ENCODE measurements at regions not wholly inside any gene's neighbourhood (a gene's known extent, or its start where the extent isn't known, plus 50 kb on each side); places are given as distances from the start of the nearest gene placed in this dataset.

DNA sequence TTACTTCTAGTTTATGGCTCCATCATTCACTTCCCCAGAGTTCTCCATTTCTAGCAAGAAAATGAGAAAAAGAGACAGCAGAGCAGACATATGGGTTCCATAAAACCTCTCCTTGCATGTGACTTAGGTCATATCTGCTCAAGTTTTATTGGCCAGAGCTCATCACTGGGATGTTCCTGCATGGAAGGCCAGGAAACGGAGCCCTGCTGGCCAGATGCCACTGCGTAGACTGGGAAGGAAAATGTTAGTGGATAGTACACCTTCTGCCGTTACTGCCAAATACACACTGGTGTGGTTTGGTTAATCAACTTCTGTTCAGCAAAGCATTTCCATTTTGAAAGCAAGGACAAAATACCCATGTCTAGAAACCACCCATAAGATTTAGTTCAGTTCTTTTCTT lies 220.6 kb upstream of the TSHZ2 start:
- Mint-ChIP-seq H3K4me3 (no peak overlapping the region), H3K27ac (no peak overlapping the region), H3K9me3 (no peaks in the 10 kb centered on the region), H3K27me3 (no peaks in the 10 kb centered on the region), H3K4me1 (no peaks in the 10 kb centered on the region)
- no peak for ATAC-seq
- no peak for DNase-seq

DNA sequence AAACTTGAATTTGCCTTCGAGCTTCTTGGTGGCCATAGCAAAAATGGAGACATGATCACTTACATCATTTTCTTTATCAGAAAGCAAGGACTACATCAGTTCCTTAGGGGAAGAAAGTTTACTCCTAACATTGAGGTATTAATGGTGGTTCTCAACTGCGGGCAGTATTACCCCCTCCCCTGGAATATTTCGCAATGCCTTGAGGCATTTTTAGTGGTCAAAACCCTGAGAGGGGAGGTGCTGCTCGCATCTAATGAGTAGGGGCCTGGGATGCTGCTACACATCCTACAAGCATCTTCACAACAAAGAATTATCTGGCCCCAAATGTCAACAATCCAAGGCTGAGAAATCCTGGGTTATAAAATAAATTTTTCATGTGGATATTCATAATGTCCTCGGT lies 222.2 kb upstream of the TSHZ2 start:
- Mint-ChIP-seq H3K9me3 (no peaks in the 10 kb centered on the region), H3K27me3 (no peaks in the 10 kb centered on the region), H3K4me3 (no peak overlapping the region), H3K27ac (no peak overlapping the region), H3K4me1 (no peaks in the 10 kb centered on the region)
- DNase-seq: no peak
- no peak for ATAC-seq

DNA sequence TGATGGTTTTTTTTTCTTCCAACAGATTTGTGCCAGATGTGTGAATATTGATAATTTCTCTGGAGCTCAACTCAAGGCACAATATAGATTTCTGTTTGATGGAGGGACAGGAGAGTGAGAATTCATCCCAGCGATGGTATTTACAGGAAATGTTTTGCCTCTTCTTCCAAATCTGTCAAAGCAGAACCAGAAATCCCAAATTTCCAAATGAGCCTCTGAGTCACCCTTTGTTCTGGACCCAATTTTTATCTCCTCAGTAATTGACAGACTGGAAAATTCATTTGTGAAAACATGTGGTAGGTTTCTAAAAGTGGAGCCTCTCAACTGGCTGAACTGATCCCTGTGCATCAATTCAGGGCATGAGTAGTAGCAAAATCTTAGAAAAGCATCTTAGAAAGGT lies 223.2 kb upstream of the TSHZ2 start:
- Mint-ChIP-seq H3K27ac (no peak overlapping the region), H3K4me3 (no peak overlapping the region), H3K27me3 (peaks cover 7% of the 10 kb centered on the region), H3K9me3 (no peaks in the 10 kb centered on the region), H3K4me1 (no peaks in the 10 kb centered on the region)
- ATAC-seq: no peak
- no peak for DNase-seq

DNA sequence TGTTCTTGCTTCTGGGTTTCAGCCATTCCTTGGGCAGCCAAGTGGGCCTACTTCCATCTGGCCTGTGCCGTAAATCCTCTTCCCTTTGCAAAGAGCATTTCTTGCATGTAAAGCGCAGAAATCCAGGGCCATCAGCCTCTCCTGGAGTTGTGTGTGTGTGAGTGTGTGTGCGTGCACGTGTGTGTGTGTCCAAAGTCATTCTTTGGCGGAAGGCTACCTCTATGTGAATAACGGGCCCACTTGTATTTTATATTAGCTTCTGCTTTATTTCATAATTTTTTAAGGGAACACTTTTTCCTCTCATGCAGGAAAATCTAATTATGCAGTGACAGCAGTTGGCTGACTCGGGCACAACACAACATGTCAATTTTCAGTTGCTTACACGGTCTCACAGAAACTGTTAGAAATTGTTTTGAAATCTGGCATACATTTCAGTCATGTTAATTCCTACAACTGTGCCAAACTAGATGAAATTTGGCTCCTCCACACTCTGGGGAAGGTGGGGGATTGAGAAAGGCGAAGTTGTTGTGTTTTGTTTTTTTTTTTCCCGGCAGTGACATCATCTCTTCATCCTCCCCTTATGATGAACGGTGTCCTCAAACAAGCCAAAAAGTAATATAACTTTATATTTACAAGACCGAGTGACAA lies 223.7 kb upstream of the TSHZ2 start:
- no peak overlapping the region for H3K27ac Mint-ChIP-seq
- no peak for ATAC-seq
- H3K9me3 Mint-ChIP-seq: no peaks in the 10 kb centered on the region
- no peaks in the 10 kb centered on the region for H3K4me1 Mint-ChIP-seq
- peaks cover 13% of the 10 kb centered on the region for H3K27me3 Mint-ChIP-seq
- no peak for DNase-seq
- H3K4me3 Mint-ChIP-seq: no peak overlapping the region

DNA sequence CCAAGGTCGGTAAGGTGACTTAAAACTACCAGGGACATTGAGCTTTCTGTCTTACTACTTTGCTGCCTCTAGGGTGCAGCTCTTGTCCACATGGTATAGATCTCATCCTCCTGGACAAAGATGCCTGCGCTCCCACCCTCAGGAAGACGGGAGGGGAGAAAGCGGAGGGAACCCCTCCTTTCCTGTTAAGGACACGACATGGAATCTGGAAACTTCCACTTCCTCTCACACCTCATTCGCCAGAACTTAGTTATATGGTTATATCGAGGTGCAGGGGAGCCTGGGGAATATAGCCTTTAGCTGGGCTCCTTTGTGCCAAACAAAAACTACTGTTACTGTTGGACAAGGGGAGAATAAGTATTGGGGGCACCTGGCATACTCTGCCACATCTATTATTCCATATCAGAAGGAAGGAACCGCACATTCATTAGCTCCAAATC lies 224.3 kb upstream of the TSHZ2 start:
- Mint-ChIP-seq H3K4me3 (no peak overlapping the region), H3K27me3 (peaks cover 14% of the 10 kb centered on the region), H3K4me1 (no peaks in the 10 kb centered on the region), H3K27ac (no peak overlapping the region), H3K9me3 (no peaks in the 10 kb centered on the region)
- DNase-seq (no peak), ATAC-seq (no peak)

DNA sequence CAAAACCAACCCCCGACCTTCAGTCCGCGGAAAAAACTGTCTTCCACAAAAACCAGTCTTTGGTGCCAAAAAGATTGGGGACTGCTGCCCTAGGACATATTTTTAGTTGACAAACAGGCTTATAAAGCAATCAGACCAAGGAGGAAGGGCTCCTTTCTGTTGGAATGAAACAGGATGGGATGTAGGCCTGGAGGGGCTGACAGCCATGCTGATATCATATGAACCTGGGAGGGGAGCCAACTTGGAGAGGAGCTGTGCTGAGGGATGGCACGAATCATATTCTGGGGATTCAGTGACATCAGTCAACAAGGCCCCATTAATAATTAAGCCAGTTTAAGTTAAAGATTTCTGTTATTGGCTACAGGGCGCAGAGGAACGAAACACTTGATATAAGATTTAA lies 225.4 kb upstream of the TSHZ2 start:
- ATAC-seq: no peak
- Mint-ChIP-seq H3K4me3 (no peak overlapping the region), H3K27ac (no peak overlapping the region), H3K27me3 (peaks cover 14% of the 10 kb centered on the region), H3K9me3 (no peaks in the 10 kb centered on the region), H3K4me1 (no peaks in the 10 kb centered on the region)
- no peak for DNase-seq

DNA sequence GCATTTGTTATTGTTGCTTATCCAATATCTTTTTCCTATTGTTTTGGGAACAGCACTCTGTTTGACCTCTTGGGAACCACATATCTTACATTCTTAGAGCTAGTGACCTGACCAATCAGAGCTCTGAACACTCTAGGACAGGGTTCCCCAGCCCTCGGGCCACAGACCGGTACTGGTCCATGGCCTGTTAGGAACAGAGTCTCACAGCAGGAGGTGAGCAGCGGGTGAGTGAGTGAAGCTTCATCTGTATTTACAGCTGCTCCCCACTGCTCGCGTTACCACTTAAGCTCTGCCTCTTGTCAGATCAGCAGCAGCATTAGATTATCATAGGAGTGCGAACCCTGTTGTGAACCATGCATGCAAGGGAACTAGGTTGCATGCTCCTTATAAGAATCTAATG lies 226.0 kb upstream of the TSHZ2 start:
- ATAC-seq: no peak
- Mint-ChIP-seq H3K27ac (no peak overlapping the region), H3K9me3 (no peaks in the 10 kb centered on the region), H3K4me3 (no peak overlapping the region), H3K27me3 (peaks cover 14% of the 10 kb centered on the region), H3K4me1 (no peaks in the 10 kb centered on the region)
- no peak for DNase-seq

DNA sequence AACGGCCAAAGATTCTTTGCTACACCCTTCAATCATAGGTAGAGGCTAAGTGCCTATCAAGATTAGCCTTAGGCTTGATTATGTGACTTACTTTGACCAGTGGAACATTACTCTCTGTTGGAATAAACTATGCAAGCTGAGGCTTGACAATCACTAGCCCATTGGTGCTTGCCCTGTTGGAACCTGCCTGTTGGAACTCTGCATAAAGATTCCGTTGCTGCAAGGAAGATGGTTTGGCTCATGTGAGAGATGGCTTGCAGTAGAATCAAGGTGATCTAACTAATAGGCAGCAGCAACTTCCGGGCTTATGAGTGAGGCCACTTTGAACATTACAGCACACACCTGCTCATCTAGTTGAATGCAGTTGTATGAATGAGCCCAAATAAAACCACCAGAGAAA lies 227.7 kb upstream of the TSHZ2 start:
- Mint-ChIP-seq H3K4me1 (no peaks in the 10 kb centered on the region), H3K27ac (no peak overlapping the region), H3K4me3 (no peak overlapping the region), H3K27me3 (peaks cover 14% of the 10 kb centered on the region), H3K9me3 (no peaks in the 10 kb centered on the region)
- ATAC-seq (no peak), DNase-seq (no peak)

DNA sequence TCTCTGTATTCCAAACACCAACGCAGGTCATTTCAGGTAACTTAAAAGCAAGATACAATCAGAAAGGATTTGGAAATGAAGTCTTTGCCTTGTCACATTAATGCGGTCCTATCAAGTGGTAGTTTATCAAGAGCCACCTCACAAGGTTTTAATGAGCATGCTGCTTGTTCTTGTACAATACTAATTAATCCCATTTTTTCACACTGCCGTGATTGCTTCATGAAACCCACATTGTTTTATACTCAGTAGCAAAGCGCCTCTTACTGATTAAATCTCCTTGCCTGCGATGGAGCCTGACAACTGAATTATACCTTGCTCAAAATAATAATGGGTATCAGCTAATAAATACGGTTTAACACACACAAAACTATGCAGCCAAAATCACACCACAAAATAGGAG lies 234.1 kb upstream of the TSHZ2 start:
- Mint-ChIP-seq H3K27ac (no peak overlapping the region), H3K27me3 (no peaks in the 10 kb centered on the region), H3K9me3 (no peaks in the 10 kb centered on the region), H3K4me3 (no peak overlapping the region), H3K4me1 (no peaks in the 10 kb centered on the region)
- DNase-seq (no peak), ATAC-seq (no peak)

DNA sequence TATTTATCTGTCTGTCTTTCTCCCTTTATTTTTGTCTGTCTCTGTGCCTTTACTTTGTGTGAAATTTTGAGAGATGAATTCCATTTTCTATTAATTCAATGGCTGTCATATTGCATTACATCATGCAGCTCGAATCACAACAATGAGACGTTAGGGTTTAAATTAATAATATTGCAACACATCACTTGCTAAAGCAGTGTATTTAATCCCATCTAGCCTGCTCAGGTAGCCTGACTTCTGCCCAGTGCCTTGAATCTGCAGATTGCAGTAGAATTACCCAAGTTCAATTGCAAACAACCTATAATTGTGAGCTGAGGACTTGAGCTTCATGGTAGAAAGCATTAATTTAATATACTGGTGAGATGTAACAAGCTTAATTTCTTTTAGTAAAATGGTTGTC lies 235.7 kb upstream of the TSHZ2 start:
- H3K4me1 Mint-ChIP-seq: no peaks in the 10 kb centered on the region
- no peaks in the 10 kb centered on the region for H3K27me3 Mint-ChIP-seq
- H3K27ac Mint-ChIP-seq: no peak overlapping the region
- DNase-seq (no peak), ATAC-seq (no peak)
- no peak overlapping the region for H3K4me3 Mint-ChIP-seq
- H3K9me3 Mint-ChIP-seq: no peaks in the 10 kb centered on the region

DNA sequence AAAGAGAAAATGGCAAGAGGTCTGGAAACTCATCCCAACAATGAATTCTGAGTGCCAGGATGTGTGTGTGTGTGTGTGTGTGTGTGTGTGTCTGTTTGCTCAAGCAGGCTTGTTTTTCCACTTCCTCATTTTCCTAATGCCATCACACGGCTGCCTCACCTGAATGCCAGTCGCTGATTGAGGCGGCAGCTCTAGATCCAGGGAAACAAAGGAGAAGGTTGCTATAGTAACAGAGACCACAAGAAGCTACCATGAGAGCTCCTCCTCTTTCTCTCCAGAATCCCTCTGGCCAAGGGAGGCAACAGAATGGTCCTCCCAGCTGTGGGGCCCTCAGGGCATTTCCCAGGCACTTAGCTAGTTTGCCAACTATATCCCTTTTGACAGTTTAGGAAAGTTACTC lies 241.1 kb upstream of the TSHZ2 start:
- ATAC-seq: no peak
- H3K27ac Mint-ChIP-seq: no peak overlapping the region
- no peaks in the 10 kb centered on the region for H3K4me1 Mint-ChIP-seq
- no peak for DNase-seq
- no peaks in the 10 kb centered on the region for H3K27me3 Mint-ChIP-seq
- no peaks in the 10 kb centered on the region for H3K9me3 Mint-ChIP-seq
- no peak overlapping the region for H3K4me3 Mint-ChIP-seq

DNA sequence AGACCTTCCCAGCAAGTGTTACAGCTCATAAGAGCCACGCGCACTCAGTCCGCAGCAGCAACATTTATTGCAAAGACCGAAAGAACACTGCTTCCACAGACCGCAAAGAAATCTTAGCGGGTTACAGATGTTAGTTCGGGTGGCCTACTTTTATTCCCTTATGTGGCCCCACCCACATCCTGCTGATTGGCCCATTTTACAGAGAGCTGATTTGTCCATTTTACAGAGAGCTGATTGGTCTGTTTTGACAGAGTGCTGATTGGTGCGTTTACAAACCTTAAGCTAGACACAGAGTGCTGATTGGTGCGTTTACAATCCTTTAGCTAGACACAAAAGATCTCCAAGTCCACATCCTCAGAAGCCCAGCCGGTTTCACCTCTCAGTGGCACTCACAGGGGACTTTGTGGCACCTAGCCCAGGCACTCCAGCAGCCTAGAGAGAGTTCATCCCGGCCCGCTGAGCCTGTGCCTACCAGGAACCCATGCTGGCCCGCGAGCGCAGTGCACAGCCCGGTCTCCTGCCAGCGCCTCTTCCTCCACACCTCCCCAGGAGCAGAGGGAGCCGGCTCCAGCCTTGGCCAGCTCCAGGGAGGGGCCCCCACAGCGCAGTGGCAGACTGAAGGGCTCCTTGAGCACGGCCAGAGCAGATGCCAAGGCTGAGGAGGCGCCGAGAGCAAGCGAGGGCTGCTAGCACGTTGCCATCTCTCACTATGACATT lies 244.3 kb upstream of the TSHZ2 start:
- H3K27ac Mint-ChIP-seq: no peak overlapping the region
- ATAC-seq (no peak), DNase-seq (no peak)
- no peaks in the 10 kb centered on the region for H3K27me3 Mint-ChIP-seq
- H3K4me1 Mint-ChIP-seq: no peaks in the 10 kb centered on the region
- H3K9me3 Mint-ChIP-seq: no peaks in the 10 kb centered on the region
- no peak overlapping the region for H3K4me3 Mint-ChIP-seq

DNA sequence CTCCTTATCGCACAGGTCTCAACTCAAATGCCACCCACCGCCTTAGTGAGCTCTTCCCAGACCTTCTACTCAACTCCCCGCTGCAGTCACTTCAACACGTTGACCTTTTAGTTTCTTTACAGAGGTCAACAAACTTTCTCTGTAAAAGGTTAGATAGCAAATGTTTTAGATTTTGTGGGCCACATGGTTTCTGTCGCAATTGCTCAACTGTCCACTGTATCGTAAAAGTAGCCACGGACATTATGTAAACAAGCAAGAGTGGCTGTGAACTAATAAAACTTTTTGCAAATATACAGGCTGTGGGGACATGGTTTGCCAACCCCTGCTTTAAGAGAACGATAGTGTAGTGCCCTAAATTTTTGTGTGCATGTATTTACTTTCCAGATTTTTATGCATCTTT lies 247.6 kb upstream of the TSHZ2 start:
- Mint-ChIP-seq H3K27ac (no peak overlapping the region), H3K4me3 (no peak overlapping the region), H3K27me3 (no peaks in the 10 kb centered on the region), H3K4me1 (no peaks in the 10 kb centered on the region), H3K9me3 (no peaks in the 10 kb centered on the region)
- ATAC-seq: no peak
- DNase-seq: no peak

DNA sequence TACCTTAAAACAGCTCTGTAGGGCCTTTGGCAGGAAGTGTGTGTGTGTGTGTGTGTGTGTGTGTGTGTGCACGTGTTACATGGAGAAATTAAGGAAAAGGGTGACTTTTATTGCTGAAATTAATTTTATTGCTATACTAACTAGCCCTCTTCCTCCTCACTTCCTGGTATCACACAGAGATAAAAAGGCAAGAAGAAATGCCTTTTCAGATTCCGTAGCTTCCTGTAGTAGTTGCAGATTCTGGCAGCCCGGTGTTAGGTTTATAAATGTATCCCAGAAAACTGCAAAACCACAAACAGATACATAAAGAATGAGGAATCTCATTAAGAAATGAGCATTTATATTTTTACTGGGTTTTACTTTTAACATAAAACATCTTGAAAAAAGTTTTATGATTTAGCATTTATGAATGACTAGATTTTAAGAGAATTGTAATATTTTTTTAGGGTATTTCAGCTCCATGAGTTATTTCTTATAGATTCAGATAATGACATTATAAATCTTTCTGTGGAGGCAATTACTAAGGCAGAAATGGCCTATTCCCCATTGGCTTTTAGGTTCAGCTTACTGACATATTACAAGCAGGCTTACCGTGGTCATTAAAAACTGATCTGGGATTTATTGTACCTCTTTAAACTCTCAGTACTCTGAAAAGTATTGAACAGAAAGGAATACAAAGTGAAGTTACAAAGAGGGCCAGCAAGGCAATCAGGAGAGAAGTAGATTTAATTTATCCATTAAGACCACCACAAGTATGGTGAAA lies 249.1 kb upstream of the TSHZ2 start:
- Mint-ChIP-seq H3K4me3 (no peak overlapping the region), H3K27ac (no peak overlapping the region), H3K4me1 (no peaks in the 10 kb centered on the region), H3K9me3 (no peaks in the 10 kb centered on the region), H3K27me3 (no peaks in the 10 kb centered on the region)
- ATAC-seq (no peak), DNase-seq (no peak)

DNA sequence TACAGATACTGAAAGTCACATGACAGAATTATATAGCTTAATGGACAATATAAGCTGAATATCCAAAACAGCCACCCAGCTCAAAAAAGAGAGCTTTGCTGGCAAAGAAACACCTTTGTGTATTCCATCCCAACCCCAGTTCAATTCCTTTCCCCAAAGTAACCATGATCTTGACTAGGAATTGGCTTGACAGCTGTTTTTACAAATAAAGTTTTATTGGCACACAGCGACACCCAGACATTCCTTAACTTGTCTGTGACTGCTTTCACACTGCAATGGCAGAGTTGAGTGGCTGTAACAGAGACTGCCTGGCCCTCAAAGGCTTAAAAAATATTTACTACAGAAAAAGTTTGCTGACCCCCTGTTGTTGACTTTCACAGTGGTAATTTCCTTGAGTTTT lies 264.0 kb upstream of the TSHZ2 start:
- ATAC-seq (no peak), DNase-seq (no peak)
- no peak overlapping the region for H3K27ac Mint-ChIP-seq
- H3K4me3 Mint-ChIP-seq: no peak overlapping the region
- no peaks in the 10 kb centered on the region for H3K4me1 Mint-ChIP-seq
- H3K27me3 Mint-ChIP-seq: no peaks in the 10 kb centered on the region
- peaks cover 0 to 4% of the 10 kb centered on the region in 2 donors for H3K9me3 Mint-ChIP-seq

DNA sequence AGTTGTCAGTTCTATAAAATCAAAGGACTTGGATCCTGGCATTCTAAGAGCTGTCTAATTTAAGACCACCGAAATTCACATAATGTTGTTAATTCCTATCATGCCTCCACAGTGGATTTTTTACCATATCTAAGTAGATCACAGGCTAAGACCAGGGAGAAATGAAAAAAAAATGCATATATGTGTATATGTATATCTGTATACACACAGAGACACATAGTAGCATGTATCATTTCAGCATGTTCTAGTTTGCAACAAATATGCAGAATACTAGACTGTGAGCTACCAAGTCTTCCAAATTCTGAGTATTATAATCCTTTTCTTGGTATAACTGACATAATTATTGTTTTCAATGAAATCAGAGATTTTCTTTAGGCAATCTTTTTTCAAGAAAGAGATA lies 267.6 kb upstream of the TSHZ2 start:
- Mint-ChIP-seq H3K27me3 (no peaks in the 10 kb centered on the region), H3K4me1 (no peaks in the 10 kb centered on the region), H3K9me3 (peaks cover 0 to 4% of the 10 kb centered on the region in 2 donors), H3K4me3 (no peak overlapping the region), H3K27ac (no peak overlapping the region)
- DNase-seq (no peak), ATAC-seq (no peak)
